Vagina (tissue), 2 donors: ENCODE measurements at regions not wholly inside any gene's neighbourhood (a gene's known extent, or its start where the extent isn't known, plus 50 kb on each side); places are given as distances from the start of the nearest gene placed in this dataset.

Experiments used
- POLR2A ChIP-seq, 2 donors: fragments of 450-650 bp; IDR thresholded peaks; one replicate each; pipeline ENCODE4 v1.6.1; 2017; ENCODE audit warnings: antibody characterized with exemption in 2 of 2, mild to moderate bottlenecking in 2 of 2, moderate library complexity in 2 of 2
- POLR2AphosphoS5 ChIP-seq, 2 donors: sonication (generic); formaldehyde crosslinking; IDR thresholded peaks; one replicate each; pipeline ENCODE4 v1.9.0; 2017; ENCODE audit warnings: antibody characterized with exemption in 2 of 2, mild to moderate bottlenecking in 2 of 2, low read depth in 1 of 2; ENCODE audit not compliant: insufficient read depth in 1 of 2

DNA sequence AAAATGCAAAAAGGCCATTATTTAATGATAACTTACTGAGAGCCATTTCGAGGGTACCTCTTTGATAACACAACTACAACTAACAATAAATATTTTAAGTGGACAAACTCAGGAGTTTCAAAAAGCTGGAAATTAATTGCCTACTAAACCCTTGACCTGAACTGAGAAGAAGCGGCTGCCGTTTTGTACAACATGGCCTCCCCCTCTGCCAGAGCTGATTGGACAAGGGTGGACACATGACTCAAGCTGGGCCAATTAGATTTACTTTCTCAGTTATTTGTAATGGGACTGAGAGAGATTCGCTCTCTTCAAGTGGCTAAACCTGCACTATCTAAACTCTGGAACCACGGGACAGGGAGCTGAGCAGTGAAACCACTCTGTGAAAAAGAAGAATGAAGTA, 135.9 kb upstream of the SERPINE2 start:
- TF ChIP-seq POLR2A (IDR thresholded peaks at IDR 0.05), result no peak
- TF ChIP-seq POLR2AphosphoS5 (IDR thresholded peaks at IDR 0.05; ENCODE audit: insufficient read depth in 1 of 2, low read depth in 1 of 2), result no peak
